Cardiac septum (tissue), 1 donor: ENCODE measurements at regions not wholly inside any gene's neighbourhood (a gene's known extent, or its start where the extent isn't known, plus 50 kb on each side); places are given as distances from the start of the nearest gene placed in this dataset.

Experiments used
- DNase-seq: peaks from one replicate; pipeline ENCODE4 v3.0.0-alpha.2; 2020; ENCODE audit warnings: low spot score
- intact Hi-C: fragments of 100-400 bp; cut with DNase I; formaldehyde crosslinking; loops from one replicate; pipeline ENCODE4 v1.14.0; 2022
- donor health status: DM: no; HTN: no; CAD: no.

DNA sequence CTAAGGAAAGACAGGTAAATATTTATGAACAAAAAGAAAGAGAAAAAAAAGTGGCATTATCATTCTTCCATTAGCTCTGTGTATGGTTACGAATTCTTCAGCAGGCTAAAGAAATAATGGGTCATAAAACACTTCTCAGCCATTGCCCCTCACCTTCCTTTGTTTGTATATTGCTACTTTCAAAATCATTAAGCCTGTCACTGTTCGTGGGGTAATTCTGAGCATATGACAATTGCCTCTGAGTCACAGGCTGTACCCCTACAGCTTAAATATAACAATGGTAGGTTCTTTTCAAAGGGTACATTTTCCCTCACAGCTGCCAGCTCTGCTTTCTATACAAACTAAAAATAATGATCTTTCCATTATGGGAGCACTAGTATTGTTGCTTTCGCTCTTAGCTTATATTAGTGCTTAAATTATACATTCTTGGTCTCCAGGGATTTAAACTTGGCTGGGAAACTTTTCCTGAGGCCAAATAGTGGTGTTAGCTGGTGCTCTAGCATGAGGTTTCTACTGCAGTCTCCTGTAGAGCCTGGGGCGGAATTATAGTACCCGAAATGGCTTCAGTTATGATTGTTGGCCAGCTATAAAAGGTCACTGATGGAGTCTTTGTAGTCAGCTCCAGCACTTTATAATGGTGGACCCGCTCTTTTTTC is 74.7 kb upstream of the CDH11 start:
- DNase-seq = no peak
- intact Hi-C loops = no loop called here

GRCh38 chr16:65195998-65196397 is 74.1 kb upstream of the CDH11 start:
- intact Hi-C loops = no loop called here
- no peak for DNase-seq

DNA sequence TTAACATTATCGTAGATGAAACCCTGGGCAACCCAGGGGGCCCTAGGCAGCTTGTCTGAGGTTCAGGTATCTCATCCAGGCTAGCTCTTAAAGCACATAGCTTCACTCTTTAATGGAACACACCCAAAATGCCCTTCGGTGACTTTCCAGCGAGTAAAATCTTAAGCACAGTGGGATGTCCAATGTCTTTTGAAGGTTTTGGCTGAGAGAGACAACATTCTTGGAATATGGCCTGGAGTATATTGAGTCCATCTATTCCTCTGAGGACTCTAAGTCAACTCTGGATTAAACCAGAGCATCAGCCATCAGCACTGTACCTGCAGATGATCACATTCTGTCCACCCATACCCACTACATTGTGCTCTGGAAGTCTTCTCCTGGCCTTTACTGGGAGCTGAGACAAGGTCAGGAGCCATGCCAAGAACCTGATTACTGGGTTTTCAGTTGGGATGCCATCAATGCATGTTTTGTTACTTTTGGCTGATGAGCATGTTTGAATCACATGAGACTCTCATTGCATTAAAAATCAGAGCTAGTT is 63.4 kb upstream of the CDH11 start:
- intact Hi-C loops = no loop called here
- DNase-seq = no peak

- intact Hi-C loops = no loop called here
- no peak for DNase-seq
These were observed 59.3 kb upstream of the CDH11 start for GRCh38 chr16:65181071-65181561.

DNA sequence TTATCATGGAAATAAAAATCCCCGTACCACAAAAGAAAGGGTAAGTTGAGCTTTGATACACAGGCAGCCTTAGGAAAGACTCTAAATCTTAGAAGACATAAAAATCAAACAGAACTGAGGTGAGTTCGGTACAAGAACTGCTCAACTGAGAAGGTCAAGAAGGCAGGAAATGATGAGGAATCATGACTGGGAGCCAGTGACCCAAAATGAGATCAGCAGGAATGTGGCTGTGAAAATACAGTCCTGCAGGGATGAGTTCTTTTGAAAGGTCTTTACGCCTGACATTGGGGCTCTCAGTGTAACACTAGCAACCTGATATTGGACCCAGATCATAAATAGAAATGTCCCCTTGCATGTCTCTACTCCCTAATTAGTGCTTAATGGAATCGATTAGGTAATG is 56.3 kb upstream of the CDH11 start:
- intact Hi-C loops = no loop called here
- no peak for DNase-seq

- intact Hi-C loops = no loop called here
- no peak for DNase-seq
These were observed 54.7 kb upstream of the CDH11 start for GRCh38 chr16:65176603-65177002.

DNA sequence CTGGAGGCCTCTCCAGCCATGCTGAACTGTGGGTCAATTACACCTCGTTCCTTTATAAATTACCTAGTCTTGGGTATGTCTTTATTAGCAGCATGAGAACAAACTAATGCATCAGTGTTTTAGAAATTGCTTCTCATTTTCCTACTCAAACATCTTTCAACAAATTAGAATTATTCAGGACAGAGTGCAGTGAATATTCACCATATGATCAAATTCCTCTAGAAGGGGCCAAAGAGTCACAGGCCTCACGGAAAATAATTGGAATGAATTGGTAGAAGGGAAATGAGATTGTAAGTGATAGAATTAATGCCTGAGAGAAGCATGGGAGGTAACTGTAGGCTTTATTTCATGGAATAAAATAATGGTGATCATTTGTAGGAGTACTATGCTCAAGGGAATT is 50.5 kb upstream of the CDH11 start:
- no peak for DNase-seq
- intact Hi-C loops = no loop called here
